ENCODE measurements at regions not wholly inside any gene's neighbourhood (a gene's known extent, or its start where the extent isn't known, plus 50 kb on each side); places are given as distances from the start of the nearest gene placed in this dataset.
"Not testable (repeated sequence)": the region's sequence is repeated elsewhere in the genome, so short reads cannot be mapped to it uniquely, and the experiment has no call there.

GRCh38 chr7:115338016-115338415 is 416.1 kb downstream of the MDFIC start:
- DNase-seq = no peak

- DNase-seq = no peak
These were observed 410.8 kb downstream of the MDFIC start for GRCh38 chr7:115332691-115333090.

- DNase-seq = no peak
These were observed 407.1 kb downstream of the MDFIC start for GRCh38 chr7:115329006-115329405.

- DNase-seq = no peak
These were observed 406.1 kb downstream of the MDFIC start for GRCh38 chr7:115328018-115328417.

- DNase-seq = no peak
These were observed 405.4 kb downstream of the MDFIC start for GRCh38 chr7:115327326-115327725.

- DNase-seq = no peak
These were observed 397.6 kb downstream of the MDFIC start for GRCh38 chr7:115319541-115319940.

- DNase-seq = not testable (repeated sequence)
These were observed 388.4 kb downstream of the MDFIC start for GRCh38 chr7:115310316-115310715.

GRCh38 chr7:115306586-115306985 is 384.7 kb downstream of the MDFIC start:
- no peak for DNase-seq

- no peak for DNase-seq
These were observed 378.5 kb downstream of the MDFIC start for GRCh38 chr7:115300231-115300870.

- no peak for DNase-seq
These were observed 377.6 kb downstream of the MDFIC start for GRCh38 chr7:115299397-115300037.

- peak; percentile 4 for DNase-seq
These were observed 375.8 kb downstream of the MDFIC start for GRCh38 chr7:115297656-115298055.

- DNase-seq = no peak
These were observed 371.8 kb downstream of the MDFIC start for GRCh38 chr7:115293628-115294240.

- DNase-seq = no peak
These were observed 370.5 kb downstream of the MDFIC start for GRCh38 chr7:115292381-115292780.

GRCh38 chr7:115289971-115290370 is 368.1 kb downstream of the MDFIC start:
- DNase-seq = no peak

GRCh38 chr7:115276791-115277190 is 354.9 kb downstream of the MDFIC start:
- no peak for DNase-seq

GRCh38 chr7:115273855-115274254 is 352.0 kb downstream of the MDFIC start:
- not testable (repeated sequence) for DNase-seq

- DNase-seq = no peak
These were observed 351.4 kb downstream of the MDFIC start for GRCh38 chr7:115273139-115273772.

- DNase-seq = no peak
These were observed 349.7 kb downstream of the MDFIC start for GRCh38 chr7:115271332-115272235.

GRCh38 chr7:115269486-115269885 is 347.6 kb downstream of the MDFIC start:
- no peak for DNase-seq

GRCh38 chr7:115267503-115267902 is 345.6 kb downstream of the MDFIC start:
- DNase-seq = no peak

GRCh38 chr7:115260381-115260780 is 338.5 kb downstream of the MDFIC start:
- DNase-seq = no peak

GRCh38 chr7:115252461-115252860 is 330.6 kb downstream of the MDFIC start:
- DNase-seq = no peak

GRCh38 chr7:115249080-115249479 is 327.2 kb downstream of the MDFIC start:
- DNase-seq = no peak

Measured in hematopoietic multipotent progenitor cell treated with erythropoietin and hydrocortisone succinate and interleukin-3 and kit ligand, for 6 days (in vitro differentiated cells).